ENCODE measurements at regions not wholly inside any gene's neighbourhood (a gene's known extent, or its start where the extent isn't known, plus 50 kb on each side); places are given as distances from the start of the nearest gene placed in this dataset.

DNA sequence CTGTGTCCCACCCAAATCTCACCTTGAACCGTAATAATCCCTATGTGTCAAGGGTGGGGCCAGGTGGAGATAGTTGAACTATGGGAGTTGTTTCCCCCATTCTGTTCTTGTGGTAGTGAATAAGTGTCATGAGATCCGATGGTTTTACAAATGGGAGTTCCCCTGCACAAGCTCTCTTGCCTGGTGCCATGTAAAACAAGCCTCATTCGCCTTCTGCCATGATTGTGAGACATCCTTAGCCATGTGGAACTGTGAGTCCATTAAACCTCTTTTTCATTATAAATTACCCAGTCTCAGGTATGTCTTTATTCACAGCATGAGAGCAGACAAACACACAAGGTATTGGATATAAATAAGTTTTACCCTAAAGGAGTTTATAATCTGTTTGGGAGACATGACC is 121.2 kb downstream of the MMUT start:
- no peak for TF ChIP-seq ZNF7 (CRISPR knock-in tag; IDR thresholded peaks at IDR 0.05)
- TF ChIP-seq KLF9 (CRISPR knock-in tag; IDR thresholded peaks at IDR 0.05; ENCODE audit: low read depth), result no peak
- TF ChIP-seq KLF12 (CRISPR knock-in tag; IDR thresholded peaks at IDR 0.05; ENCODE audit: borderline replicate concordance), result no peak
- TF ChIP-seq HDAC6 (IDR thresholded peaks at IDR 0.05; ENCODE audit: low read depth, low read length), result no peak
- no peak for TF ChIP-seq RBM22 (optimal IDR thresholded peaks at IDR 0.05; ENCODE audit: low read length)
- no peak for TF ChIP-seq NCOR1 (IDR thresholded peaks at IDR 0.05; ENCODE audit: borderline replicate concordance, low read length)
- no peak for TF ChIP-seq EP300 (IDR thresholded peaks at IDR 0.05; ENCODE audit: low read depth in 2 of 2, low read length in 2 of 2)
- no peak for TF ChIP-seq EP300 (CRISPR knock-in tag; IDR thresholded peaks at IDR 0.05; ENCODE audit: borderline replicate concordance)
- no peak for TF ChIP-seq MTA3 (CRISPR knock-in tag; IDR thresholded peaks at IDR 0.05)
- TF ChIP-seq AHR (CRISPR knock-in tag; IDR thresholded peaks at IDR 0.05), result no peak
- no peak for TF ChIP-seq TRIM24 (CRISPR knock-in tag; IDR thresholded peaks at IDR 0.05)
- TF ChIP-seq ZNF501 (CRISPR knock-in tag; IDR thresholded peaks at IDR 0.05), result no peak
- TF ChIP-seq, protein P1, sequence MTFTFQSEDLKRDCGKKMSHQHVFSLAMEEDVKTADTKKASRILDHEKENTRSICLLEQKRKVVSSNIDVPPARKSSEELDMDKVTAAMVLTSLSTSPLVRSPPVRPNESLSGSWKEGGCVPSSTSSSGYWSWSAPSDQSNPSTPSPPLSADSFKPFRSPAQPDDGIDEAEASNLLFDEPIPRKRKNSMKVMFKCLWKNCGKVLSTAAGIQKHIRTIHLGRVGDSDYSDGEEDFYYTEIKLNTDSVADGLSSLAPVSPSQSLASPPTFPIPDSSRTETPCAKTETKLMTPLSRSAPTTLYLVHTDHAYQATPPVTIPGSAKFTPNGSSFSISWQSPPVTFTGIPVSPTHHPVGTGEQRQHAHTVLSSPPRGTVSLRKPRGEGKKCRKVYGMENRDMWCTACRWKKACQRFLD (CRISPR knock-in tag; IDR thresholded peaks at IDR 0.05; ENCODE audit: borderline replicate concordance), result no peak
- TF ChIP-seq PHF8 (CRISPR knock-in tag; IDR thresholded peaks at IDR 0.05), result no peak
- TF ChIP-seq, protein P2, sequence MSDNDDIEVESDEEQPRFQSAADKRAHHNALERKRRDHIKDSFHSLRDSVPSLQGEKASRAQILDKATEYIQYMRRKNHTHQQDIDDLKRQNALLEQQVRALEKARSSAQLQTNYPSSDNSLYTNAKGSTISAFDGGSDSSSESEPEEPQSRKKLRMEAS (IDR thresholded peaks at IDR 0.05), result no peak
